ENCODE measurements at regions not wholly inside any gene's neighbourhood (a gene's known extent, or its start where the extent isn't known, plus 50 kb on each side); places are given as distances from the start of the nearest gene placed in this dataset.

- H3K4me3 ChIP-seq (ENCODE audit: low read depth, low read length) = no peak overlapping the region
- no peak for DNase-seq (ENCODE audit: low read depth)
- TF ChIP-seq, protein P1, sequence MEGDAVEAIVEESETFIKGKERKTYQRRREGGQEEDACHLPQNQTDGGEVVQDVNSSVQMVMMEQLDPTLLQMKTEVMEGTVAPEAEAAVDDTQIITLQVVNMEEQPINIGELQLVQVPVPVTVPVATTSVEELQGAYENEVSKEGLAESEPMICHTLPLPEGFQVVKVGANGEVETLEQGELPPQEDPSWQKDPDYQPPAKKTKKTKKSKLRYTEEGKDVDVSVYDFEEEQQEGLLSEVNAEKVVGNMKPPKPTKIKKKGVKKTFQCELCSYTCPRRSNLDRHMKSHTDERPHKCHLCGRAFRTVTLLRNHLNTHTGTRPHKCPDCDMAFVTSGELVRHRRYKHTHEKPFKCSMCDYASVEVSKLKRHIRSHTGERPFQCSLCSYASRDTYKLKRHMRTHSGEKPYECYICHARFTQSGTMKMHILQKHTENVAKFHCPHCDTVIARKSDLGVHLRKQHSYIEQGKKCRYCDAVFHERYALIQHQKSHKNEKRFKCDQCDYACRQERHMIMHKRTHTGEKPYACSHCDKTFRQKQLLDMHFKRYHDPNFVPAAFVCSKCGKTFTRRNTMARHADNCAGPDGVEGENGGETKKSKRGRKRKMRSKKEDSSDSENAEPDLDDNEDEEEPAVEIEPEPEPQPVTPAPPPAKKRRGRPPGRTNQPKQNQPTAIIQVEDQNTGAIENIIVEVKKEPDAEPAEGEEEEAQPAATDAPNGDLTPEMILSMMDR (IDR thresholded peaks at IDR 0.05; ENCODE audit: insufficient read depth, low read length) = no peak
Measured at GRCh38 chr9:105171589-105171988, 72.9 kb upstream of the SLC44A1 start.

DNA sequence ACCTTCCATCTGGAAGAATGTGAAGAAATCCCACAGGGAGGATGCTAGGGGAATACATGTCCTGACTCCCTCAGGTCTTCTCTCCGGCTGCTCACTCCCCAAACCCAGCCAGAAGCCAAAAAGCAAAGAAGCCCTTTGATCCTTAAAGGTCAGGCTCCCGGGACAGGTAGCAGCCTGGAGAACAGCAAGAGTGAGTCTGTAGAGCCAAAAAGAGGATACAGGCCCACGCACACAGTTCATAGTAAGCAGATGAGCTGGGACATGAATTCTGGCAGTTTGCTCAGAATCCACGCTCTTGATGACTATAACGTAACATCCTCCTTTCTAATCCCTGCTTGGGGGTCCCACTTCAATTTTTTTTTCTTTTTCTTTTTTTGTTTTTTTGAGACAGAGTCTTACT lies 72.0 kb upstream of the SLC44A1 start:
- DNase-seq (ENCODE audit: low read depth) = no peak
- no peak overlapping the region for H3K4me3 ChIP-seq (ENCODE audit: low read depth, low read length)
- TF ChIP-seq, protein P1 (IDR thresholded peaks at IDR 0.05; ENCODE audit: insufficient read depth, low read length) = no peak

DNA sequence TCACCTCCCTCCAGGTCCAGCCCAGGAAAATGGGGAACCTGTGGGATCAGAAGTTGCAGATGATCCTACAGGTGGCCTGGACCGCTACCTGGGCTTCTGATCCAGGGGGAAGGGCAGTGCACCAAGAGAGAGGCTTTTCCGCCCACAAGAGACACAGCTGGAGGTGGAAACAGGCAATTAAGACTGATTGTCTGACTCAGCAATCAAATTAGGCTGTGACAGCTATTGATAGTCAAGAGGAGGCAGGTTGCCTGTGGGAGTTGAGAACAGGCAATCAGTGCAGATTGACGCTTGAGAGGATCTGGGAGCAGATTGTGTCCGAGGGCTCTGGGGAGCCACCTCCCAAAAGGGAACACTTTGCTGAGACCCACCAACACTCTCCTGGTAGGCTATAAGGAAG lies 71.1 kb upstream of the SLC44A1 start:
- no peak for DNase-seq (ENCODE audit: low read depth)
- no peak overlapping the region for H3K4me3 ChIP-seq (ENCODE audit: low read depth, low read length)
- TF ChIP-seq, protein P1 (IDR thresholded peaks at IDR 0.05; ENCODE audit: insufficient read depth, low read length) = no peak

DNA sequence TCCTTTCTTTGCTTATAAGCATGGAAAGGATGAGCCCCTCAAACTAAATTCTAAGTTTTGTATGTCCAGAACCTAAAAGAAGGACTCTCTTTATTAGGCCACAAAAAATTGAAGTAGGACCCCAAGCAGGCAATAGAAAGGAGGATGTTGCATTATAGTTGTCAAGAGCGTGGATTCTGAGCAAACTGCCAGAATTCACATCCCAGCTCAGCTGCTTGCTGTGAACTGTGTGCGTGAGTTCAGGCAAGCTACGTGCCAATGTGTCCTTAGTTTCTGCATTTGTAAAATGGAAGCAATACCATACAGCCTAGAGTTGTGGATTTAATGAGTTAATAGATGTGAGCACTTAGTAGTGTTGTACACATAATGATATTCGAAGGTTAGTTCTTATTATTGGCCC lies 70.6 kb upstream of the SLC44A1 start:
- TF ChIP-seq, protein P1 (IDR thresholded peaks at IDR 0.05; ENCODE audit: insufficient read depth, low read length) = no peak
- H3K4me3 ChIP-seq (ENCODE audit: low read depth, low read length) = no peak overlapping the region
- no peak for DNase-seq (ENCODE audit: low read depth)

- no peak for DNase-seq (ENCODE audit: low read depth)
- no peak overlapping the region for H3K4me3 ChIP-seq (ENCODE audit: low read depth, low read length)
- TF ChIP-seq, protein P1 (IDR thresholded peaks at IDR 0.05; ENCODE audit: insufficient read depth, low read length) = no peak
Measured at GRCh38 chr9:105176194-105176593, 68.3 kb upstream of the SLC44A1 start.

GRCh38 chr9:105178076-105178475 lies 66.4 kb upstream of the SLC44A1 start:
- H3K4me3 ChIP-seq (ENCODE audit: low read depth, low read length) = no peak overlapping the region
- DNase-seq (ENCODE audit: low read depth) = no peak
- TF ChIP-seq, protein P1 (IDR thresholded peaks at IDR 0.05; ENCODE audit: insufficient read depth, low read length) = no peak

GRCh38 chr9:105187781-105188180 lies 56.7 kb upstream of the SLC44A1 start:
- DNase-seq (ENCODE audit: low read depth) = peak; percentile 89
- H3K4me3 ChIP-seq (ENCODE audit: low read depth, low read length) = no peak overlapping the region
- TF ChIP-seq, protein P1 (IDR thresholded peaks at IDR 0.05; ENCODE audit: insufficient read depth, low read length) = no peak
